ENCODE measurements at regions not wholly inside any gene's neighbourhood (a gene's known extent, or its start where the extent isn't known, plus 50 kb on each side); places are given as distances from the start of the nearest gene placed in this dataset.

GRCh38 chr2:71788601-71789240 lies 335.4 kb downstream of the DYSF start:
- peaks cover 4% of the 10 kb centered on the region for H3K4me1 Mint-ChIP-seq
- no peak overlapping the region for H3K27ac Mint-ChIP-seq
- no peak for ATAC-seq
- no peaks in the 10 kb centered on the region for H3K9me3 Mint-ChIP-seq
- no peak overlapping the region for H3K4me3 Mint-ChIP-seq
- no peak for DNase-seq
- H3K27me3 Mint-ChIP-seq: peaks cover 26% of the 10 kb centered on the region

DNA sequence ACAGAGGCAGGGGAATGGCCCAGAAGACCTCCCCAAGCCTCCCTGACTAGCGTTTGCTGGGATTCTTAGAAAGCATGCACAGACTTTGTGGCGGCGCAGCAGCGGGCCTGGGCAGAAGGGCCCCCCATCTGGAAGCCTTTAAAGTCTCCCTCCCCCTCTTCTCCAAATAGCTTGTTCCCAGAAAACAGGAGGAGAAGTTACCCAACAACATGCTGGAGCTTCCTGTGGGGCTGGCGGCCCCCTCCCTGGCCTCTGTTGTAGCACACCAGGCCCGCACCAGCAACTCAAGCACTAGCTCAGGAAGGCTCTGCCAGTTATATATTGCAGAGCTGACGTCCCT lies 334.8 kb downstream of the DYSF start:
- peaks cover 4% of the 10 kb centered on the region for H3K4me1 Mint-ChIP-seq
- DNase-seq (no peak), ATAC-seq (no peak)
- peaks cover 31% of the 10 kb centered on the region for H3K27me3 Mint-ChIP-seq
- H3K27ac Mint-ChIP-seq: no peak overlapping the region
- no peak overlapping the region for H3K4me3 Mint-ChIP-seq
- no peaks in the 10 kb centered on the region for H3K9me3 Mint-ChIP-seq

- ATAC-seq (peak; percentile 14), DNase-seq (no peak)
- Mint-ChIP-seq H3K4me3 (no peak overlapping the region), H3K27ac (no peak overlapping the region), H3K27me3 (peaks cover 36% of the 10 kb centered on the region), H3K9me3 (no peaks in the 10 kb centered on the region), H3K4me1 (peaks cover 4% of the 10 kb centered on the region)
Measured at GRCh38 chr2:71787476-71788185, 334.3 kb downstream of the DYSF start.

DNA sequence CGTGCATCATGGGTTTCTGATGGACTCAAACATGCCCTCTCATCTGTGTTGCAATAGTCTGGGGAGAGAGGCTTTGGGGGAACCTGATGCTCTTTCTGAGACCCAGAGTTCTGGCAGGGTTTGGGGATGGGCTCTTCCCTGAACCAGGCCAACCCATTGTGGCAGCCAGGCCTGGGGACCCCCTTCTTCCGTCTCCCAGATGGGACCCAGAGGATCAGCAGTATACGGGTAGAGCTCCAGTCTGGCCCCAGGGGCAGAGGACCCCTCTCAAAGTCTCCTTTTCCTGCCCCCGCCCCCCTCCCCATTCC lies 333.7 kb downstream of the DYSF start:
- H3K27me3 Mint-ChIP-seq: peaks cover 36% of the 10 kb centered on the region
- peak; percentile 18 for ATAC-seq
- H3K4me1 Mint-ChIP-seq: peaks cover 4% of the 10 kb centered on the region
- no peak for DNase-seq
- no peak overlapping the region for H3K4me3 Mint-ChIP-seq
- H3K27ac Mint-ChIP-seq: no peak overlapping the region
- no peaks in the 10 kb centered on the region for H3K9me3 Mint-ChIP-seq

DNA sequence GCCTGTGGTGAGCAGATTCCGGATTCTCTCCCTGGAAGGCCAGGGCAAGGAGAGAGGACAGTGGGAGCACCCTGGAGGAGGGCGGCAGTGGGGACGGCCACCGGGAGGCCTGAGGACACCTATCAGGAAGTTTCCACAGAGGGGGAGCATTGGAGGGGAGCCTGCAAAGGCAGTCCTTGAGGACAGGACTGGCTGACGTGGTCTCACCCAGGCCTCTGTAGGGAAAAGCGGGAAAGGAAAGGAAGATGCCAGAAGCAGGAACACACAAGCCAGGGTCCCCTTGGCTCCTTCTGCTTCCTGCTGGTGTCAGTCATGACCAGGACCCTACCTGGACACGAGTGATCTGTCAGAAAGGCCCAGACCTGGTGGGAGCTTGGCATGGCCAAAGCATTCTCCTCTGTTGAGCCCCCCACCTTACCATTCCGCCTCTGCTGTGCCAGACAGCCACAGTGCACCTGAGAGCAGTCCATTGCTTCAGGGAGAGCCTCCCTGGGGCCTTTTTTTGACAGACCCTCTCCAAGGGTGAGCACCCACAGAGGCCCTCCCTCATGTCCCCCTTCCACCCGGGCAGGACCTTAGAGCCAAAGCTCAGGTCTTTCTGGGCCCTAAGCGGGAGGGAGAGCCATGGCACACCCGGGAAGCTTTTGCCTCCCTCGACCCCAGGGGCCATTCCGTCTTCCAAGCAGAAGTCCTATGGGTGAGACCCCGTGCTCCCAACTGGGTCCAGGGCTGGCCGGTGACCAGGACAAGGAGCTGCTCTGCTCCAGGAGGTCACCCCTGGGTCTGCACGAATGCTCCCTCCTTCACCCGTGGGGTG lies 333.1 kb downstream of the DYSF start:
- ATAC-seq (no peak), DNase-seq (no peak)
- Mint-ChIP-seq H3K27me3 (peaks cover 36% of the 10 kb centered on the region), H3K4me3 (no peak overlapping the region), H3K27ac (no peak overlapping the region), H3K4me1 (peaks cover 4% of the 10 kb centered on the region), H3K9me3 (no peaks in the 10 kb centered on the region)

GRCh38 chr2:71785516-71785981 lies 332.2 kb downstream of the DYSF start:
- Mint-ChIP-seq H3K27me3 (peaks cover 36% of the 10 kb centered on the region), H3K9me3 (no peaks in the 10 kb centered on the region), H3K27ac (no peak overlapping the region), H3K4me1 (peaks cover 4% of the 10 kb centered on the region), H3K4me3 (no peak overlapping the region)
- ATAC-seq (no peak), DNase-seq (no peak)

DNA sequence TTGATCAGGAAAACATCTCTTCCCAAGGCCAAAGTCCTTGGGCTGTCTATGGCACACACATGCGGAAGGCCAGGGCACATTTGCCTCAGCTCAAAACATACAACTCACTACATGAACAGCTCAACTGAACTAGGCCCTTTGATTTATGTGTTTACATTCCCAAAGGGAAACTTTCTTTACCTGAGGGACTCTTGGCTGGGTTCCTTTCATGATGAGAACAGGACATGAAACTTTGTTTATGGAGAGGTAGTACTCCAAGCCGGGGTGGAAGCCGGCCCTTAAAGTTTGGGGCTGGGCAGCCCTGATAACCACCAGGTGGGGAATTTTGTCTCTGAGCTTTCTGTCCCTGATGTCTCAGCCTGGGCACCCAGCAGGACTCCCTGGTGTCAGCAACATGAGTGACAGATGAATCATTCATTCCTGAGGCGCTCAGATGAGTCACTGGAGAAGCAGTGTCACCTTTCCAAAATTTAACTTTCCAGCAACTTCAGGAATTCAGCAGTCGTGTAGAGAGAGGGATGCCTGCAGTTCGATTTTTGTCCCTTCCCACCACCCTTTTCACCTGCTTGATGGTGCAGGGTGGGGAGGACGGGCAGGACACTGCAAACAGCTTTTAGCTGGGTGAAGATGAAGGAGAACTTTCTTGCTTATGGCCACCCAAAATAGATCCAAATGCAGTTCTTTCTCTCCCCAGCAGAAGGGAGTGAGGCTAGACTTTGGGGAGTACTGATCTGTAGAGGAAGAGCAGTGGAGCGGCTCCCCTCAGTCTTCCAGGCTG lies 331.6 kb downstream of the DYSF start:
- Mint-ChIP-seq H3K4me1 (peaks cover 4% of the 10 kb centered on the region), H3K27me3 (peaks cover 36% of the 10 kb centered on the region), H3K27ac (no peak overlapping the region), H3K4me3 (no peak overlapping the region), H3K9me3 (no peaks in the 10 kb centered on the region)
- ATAC-seq (no peak), DNase-seq (no peak)

GRCh38 chr2:71783815-71784214 lies 330.5 kb downstream of the DYSF start:
- DNase-seq: no peak
- no peak overlapping the region for H3K4me3 Mint-ChIP-seq
- H3K27ac Mint-ChIP-seq: no peak overlapping the region
- H3K27me3 Mint-ChIP-seq: peaks cover 42% of the 10 kb centered on the region
- peaks cover 4% of the 10 kb centered on the region for H3K4me1 Mint-ChIP-seq
- no peak for ATAC-seq
- H3K9me3 Mint-ChIP-seq: no peaks in the 10 kb centered on the region

- ATAC-seq: no peak
- H3K4me3 Mint-ChIP-seq: no peak overlapping the region
- no peaks in the 10 kb centered on the region for H3K9me3 Mint-ChIP-seq
- no peak overlapping the region for H3K27ac Mint-ChIP-seq
- H3K4me1 Mint-ChIP-seq: peaks cover 4% of the 10 kb centered on the region
- peaks cover 43% of the 10 kb centered on the region for H3K27me3 Mint-ChIP-seq
- DNase-seq: no peak
Measured at GRCh38 chr2:71783215-71783614, 329.9 kb downstream of the DYSF start.

GRCh38 chr2:71782323-71782722 lies 329.0 kb downstream of the DYSF start:
- no peaks in the 10 kb centered on the region for H3K9me3 Mint-ChIP-seq
- H3K4me3 Mint-ChIP-seq: no peak overlapping the region
- no peak for ATAC-seq
- H3K27ac Mint-ChIP-seq: no peak overlapping the region
- H3K4me1 Mint-ChIP-seq: peaks cover 4% of the 10 kb centered on the region
- peaks cover 43% of the 10 kb centered on the region for H3K27me3 Mint-ChIP-seq
- no peak for DNase-seq

DNA sequence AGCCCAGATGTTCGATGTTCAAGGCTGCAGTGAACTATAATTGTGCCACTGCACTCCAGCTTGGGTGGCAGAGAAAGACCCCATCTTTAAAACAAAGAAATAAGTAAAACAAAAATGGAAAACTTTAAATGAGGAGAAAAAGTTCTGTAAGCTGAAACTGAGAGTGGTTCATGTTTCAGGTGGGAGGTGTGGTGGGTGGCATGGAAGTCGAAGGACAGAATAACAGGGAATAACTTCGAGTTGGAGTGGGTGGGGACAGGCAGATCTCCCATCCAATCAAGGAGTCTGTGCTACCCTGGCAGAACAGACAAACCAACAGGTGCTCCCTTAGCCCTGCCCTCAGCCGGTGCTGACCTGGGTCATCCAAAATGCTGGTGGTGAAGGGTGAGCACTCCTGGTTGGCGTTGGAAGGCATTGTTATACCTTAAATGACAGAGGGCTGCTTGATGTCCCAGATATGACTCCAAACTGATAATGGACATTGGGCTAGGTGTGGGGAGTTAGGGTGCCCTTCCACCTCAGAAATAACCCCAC lies 328.4 kb downstream of the DYSF start:
- Mint-ChIP-seq H3K9me3 (no peaks in the 10 kb centered on the region), H3K4me3 (no peak overlapping the region), H3K27me3 (peaks cover 43% of the 10 kb centered on the region), H3K4me1 (peaks cover 4% of the 10 kb centered on the region), H3K27ac (no peak overlapping the region)
- ATAC-seq (no peak), DNase-seq (no peak)

- Mint-ChIP-seq H3K27me3 (peaks cover 38% of the 10 kb centered on the region), H3K4me1 (peaks cover 4% of the 10 kb centered on the region), H3K27ac (no peak overlapping the region), H3K4me3 (no peak overlapping the region), H3K9me3 (no peaks in the 10 kb centered on the region)
- ATAC-seq (no peak), DNase-seq (no peak)
Measured at GRCh38 chr2:71780162-71780561, 326.8 kb downstream of the DYSF start.

GRCh38 chr2:71779774-71780105 lies 326.4 kb downstream of the DYSF start:
- Mint-ChIP-seq H3K27me3 (peaks cover 34% of the 10 kb centered on the region), H3K9me3 (no peaks in the 10 kb centered on the region), H3K4me3 (no peak overlapping the region), H3K27ac (no peak overlapping the region), H3K4me1 (no peaks in the 10 kb centered on the region)
- no peak for ATAC-seq
- no peak for DNase-seq

DNA sequence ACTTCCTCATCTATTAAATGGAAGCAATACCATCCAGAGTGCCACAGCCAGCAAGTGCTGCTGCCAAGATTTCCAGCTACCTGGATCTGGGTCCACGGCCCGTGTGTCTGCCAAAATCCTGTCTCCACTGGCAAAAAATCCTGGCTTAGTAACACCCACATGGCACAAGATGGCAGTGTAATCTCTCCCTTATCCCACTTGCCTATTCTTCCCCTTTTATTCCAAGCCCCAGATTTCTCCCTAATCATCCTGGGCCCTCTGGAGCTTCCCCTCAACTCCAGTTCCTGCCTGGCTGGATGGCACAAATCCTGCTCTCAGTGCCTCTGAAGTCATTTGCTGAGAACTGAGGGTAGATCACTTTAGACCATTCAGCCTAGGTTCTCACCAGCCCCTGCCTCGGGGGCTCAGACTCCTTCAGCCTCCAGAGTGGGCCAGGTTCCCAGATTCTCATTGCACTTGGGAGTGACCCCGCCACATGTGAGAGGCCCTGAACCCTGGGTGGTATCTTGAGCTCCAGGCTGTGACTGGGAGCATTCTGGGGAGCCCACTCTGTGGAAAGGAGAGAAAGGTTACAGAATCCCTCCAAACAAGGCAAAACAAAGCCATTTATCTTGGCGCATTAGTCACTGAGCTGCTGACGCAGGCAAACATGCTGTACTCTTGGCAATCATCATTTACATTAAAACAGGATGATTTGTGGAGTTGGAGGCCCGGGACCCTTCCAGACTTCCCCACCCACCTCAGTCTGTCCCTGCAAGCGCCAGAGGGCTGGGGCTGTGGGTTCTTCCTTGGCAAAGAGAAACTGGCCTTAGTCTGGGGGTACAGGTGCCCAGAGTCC lies 325.8 kb downstream of the DYSF start:
- ATAC-seq (no peak), DNase-seq (no peak)
- no peak overlapping the region for H3K27ac Mint-ChIP-seq
- no peaks in the 10 kb centered on the region for H3K4me1 Mint-ChIP-seq
- H3K9me3 Mint-ChIP-seq: no peaks in the 10 kb centered on the region
- peaks cover 28% of the 10 kb centered on the region for H3K27me3 Mint-ChIP-seq
- no peak overlapping the region for H3K4me3 Mint-ChIP-seq

DNA sequence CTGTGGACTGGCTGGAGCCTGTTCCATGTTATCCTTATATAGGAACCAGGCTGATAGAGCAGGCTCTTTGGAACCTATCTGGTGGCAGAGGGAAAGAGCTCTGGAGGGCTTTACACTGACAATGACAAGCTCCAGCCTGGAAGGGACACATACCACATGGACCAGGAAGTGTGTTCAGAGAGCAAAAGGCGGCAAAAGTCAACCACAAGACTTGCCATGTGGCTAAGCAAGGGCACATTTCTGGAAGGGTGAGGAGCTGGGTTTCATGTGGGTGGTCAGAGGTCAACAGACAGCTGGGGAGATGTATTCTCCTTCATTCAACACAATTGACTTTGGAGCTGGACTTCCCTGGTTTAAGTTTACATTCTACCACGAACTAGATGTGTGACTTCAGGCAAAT lies 325.2 kb downstream of the DYSF start:
- no peak overlapping the region for H3K4me3 Mint-ChIP-seq
- H3K4me1 Mint-ChIP-seq: no peaks in the 10 kb centered on the region
- H3K9me3 Mint-ChIP-seq: no peaks in the 10 kb centered on the region
- no peak overlapping the region for H3K27ac Mint-ChIP-seq
- ATAC-seq: no peak
- no peak for DNase-seq
- H3K27me3 Mint-ChIP-seq: peaks cover 23% of the 10 kb centered on the region
